Activated CD4-positive, alpha-beta T cell treated with anti-CD3 and anti-CD28 coated beads, Interleukin-2, amount 10 ng/mL, durations not matched to agents 7 days and 5 days (primary cell): ENCODE measurements at regions not wholly inside any gene's neighbourhood (a gene's known extent, or its start where the extent isn't known, plus 50 kb on each side); places are given as distances from the start of the nearest gene placed in this dataset.

Experiments used
- CTCF ChIA-PET: fragments of 350-600 bp; sonication (Branson Sonifier 250); formaldehyde crosslinking; loops from one replicate; lab custom pipeline; 2021; ENCODE audit warnings: antibody characterized with exemption; lab: Charles Lee
- POLR2A ChIA-PET: fragments of 350-600 bp; sonication (Branson Sonifier 250); formaldehyde crosslinking; loops from one replicate; lab custom pipeline; 2021; ENCODE audit warnings: antibody characterized with exemption; lab: Charles Lee
- DNase-seq: peaks from one replicate; pipeline ENCODE4 v3.0.0-alpha.2; 2020
- H3K27ac Mint-ChIP-seq: one replicate; pipeline ENCODE4 v1.8.0; 2021; ENCODE audit warnings: mild to moderate bottlenecking, moderate library complexity, mixed read lengths
- H3K27me3 Mint-ChIP-seq: one replicate; pipeline ENCODE4 v1.8.0; 2021; ENCODE audit warnings: mixed read lengths
- H3K36me3 Mint-ChIP-seq: one replicate; pipeline ENCODE4 v1.8.0; 2021; ENCODE audit warnings: low read depth, mixed read lengths
- H3K4me1 Mint-ChIP-seq: one replicate; pipeline ENCODE4 v1.8.0; 2021; ENCODE audit warnings: mixed read lengths
- H3K4me3 Mint-ChIP-seq: one replicate; pipeline ENCODE4 v1.8.0; 2021; ENCODE audit warnings: mild to moderate bottlenecking, moderate library complexity, mixed read lengths
- H3K9me3 Mint-ChIP-seq: one replicate; pipeline ENCODE4 v1.8.0; 2021; ENCODE audit warnings: mixed read lengths

DNA sequence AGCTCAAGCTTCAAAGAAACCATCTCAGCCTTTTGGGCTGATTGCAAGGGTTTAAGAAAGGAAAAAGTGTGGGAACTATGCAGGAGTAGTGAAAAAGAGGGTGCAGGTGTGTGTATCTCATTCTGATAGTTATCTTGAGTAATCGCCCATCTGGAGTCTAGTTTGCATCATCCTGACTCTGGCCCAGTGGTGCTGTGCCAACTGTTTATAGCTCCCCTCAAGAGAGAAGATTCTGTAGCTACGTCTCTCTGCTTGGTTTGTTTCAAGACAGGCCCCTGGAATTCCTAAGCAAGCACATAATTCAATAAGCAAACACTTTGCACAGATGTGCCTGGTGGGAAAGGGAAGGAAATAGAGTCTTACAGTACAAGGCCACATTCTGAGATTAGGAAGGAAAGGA lies 144.4 kb downstream of the HAPSTR1 start:
- Mint-ChIP-seq H3K9me3 (peaks cover 3% of the 10 kb centered on the region), H3K4me3 (no peak overlapping the region), H3K4me1 (no peaks in the 10 kb centered on the region), H3K36me3 (no peaks in the 10 kb centered on the region), H3K27me3 (no peaks in the 10 kb centered on the region), H3K27ac (no peak overlapping the region)
- no peak for DNase-seq
- ChIA-PET POLR2A (no interaction called here), CTCF (no interaction called here)

DNA sequence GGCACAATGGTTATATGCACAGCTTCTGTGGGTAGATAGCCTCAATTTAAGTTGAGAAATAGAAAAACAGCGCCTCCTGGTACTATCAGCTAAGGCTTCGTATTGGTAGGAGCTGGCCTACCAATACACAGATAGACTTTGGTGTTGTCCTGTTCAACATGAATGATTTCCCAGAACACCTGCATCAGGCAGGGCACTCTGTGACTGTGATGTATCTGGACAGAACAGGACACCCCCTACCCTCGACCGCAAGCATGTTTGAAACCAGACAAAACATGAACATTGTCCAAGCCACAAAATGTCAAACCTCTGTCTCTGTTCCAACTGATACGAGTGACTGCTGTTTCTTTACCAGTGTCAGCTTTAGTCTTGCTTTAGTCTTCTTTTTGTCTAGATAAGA lies 144.9 kb downstream of the HAPSTR1 start:
- H3K9me3 Mint-ChIP-seq: peaks cover 3% of the 10 kb centered on the region
- H3K27ac Mint-ChIP-seq: no peak overlapping the region
- no peak overlapping the region for H3K4me3 Mint-ChIP-seq
- ChIA-PET CTCF (no interaction called here), POLR2A (no interaction called here)
- no peaks in the 10 kb centered on the region for H3K27me3 Mint-ChIP-seq
- DNase-seq: no peak
- no peaks in the 10 kb centered on the region for H3K36me3 Mint-ChIP-seq
- no peaks in the 10 kb centered on the region for H3K4me1 Mint-ChIP-seq

DNA sequence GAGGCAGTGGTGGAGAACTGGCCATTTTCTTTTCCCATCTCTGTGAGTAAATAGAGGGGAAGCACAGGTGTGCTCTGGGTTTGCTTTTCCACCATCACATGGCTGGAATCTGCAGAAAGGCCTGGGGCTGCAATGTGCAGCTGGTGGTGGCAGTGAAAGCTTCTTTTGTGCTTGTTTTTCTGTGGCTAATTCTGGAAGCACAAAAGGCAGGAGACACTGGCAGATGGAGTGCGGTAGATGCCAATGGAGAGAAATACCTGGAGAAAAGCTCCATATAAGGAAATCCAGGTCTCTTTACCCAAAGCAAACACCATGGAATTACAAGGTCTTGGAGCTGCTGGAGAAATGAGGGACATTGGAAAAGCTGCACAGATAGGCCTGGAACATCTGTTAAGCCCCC lies 146.9 kb downstream of the HAPSTR1 start:
- POLR2A ChIA-PET: interaction anchor here (0.6 kb wide), 1 partner anchor 1009 kb away, joined by 4 read pairs; no protein-coding TSS in a partner anchor

DNA sequence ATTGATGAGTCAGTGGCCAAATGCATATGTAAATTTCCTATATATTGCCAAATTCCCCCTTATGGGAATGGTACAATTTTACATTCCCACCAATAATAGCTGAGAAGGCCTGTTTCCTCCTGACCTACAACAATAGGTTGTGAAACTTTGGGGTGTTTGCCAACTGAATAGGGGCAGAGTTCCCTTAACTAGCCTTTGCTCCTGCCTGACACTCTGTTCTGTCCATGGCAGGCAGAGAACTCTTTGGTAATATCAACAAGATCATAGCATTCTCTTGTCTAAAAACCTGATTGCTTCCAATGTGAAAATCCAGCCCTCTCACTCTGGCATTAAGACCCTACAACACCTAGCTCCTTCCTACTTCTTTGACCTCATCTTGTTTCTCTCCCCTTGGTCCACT lies 149.7 kb downstream of the HAPSTR1 start:
- Mint-ChIP-seq H3K4me1 (no peaks in the 10 kb centered on the region), H3K36me3 (no peaks in the 10 kb centered on the region), H3K9me3 (peaks cover 3% of the 10 kb centered on the region), H3K4me3 (no peak overlapping the region), H3K27me3 (no peaks in the 10 kb centered on the region), H3K27ac (no peak overlapping the region)
- no peak for DNase-seq
- ChIA-PET CTCF (no interaction called here), POLR2A (no interaction called here)

More for the DNA sequence above, 146.9 kb downstream of the HAPSTR1 start:
- H3K4me1 Mint-ChIP-seq: no peaks in the 10 kb centered on the region
- peaks cover 3% of the 10 kb centered on the region for H3K9me3 Mint-ChIP-seq
- no peak for DNase-seq
- no peak overlapping the region for H3K27ac Mint-ChIP-seq
- H3K4me3 Mint-ChIP-seq: no peak overlapping the region
- CTCF ChIA-PET: no interaction called here
- no peaks in the 10 kb centered on the region for H3K27me3 Mint-ChIP-seq
- no peaks in the 10 kb centered on the region for H3K36me3 Mint-ChIP-seq

DNA sequence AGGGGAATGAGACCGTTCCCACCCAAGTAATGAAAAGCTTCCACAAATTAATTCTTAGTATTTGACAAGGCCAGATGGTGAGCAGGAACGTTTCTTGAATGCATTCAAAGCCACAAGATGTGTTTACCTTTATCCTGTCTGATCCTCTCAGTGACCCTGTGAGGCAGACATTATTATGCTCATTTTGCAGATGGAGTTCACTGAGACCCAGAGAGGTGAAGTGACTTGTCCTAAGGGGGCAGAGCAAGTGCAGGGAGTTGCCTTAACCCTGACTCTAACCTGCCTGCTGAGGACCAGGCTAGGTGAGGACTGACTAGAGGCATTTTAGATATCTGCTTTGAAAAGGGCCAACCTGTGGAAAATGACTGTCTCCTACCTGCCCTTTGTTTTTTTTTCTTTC lies 156.7 kb downstream of the HAPSTR1 start:
- H3K4me3 Mint-ChIP-seq: no peak overlapping the region
- POLR2A ChIA-PET: no interaction called here
- CTCF ChIA-PET: no interaction called here

DNA sequence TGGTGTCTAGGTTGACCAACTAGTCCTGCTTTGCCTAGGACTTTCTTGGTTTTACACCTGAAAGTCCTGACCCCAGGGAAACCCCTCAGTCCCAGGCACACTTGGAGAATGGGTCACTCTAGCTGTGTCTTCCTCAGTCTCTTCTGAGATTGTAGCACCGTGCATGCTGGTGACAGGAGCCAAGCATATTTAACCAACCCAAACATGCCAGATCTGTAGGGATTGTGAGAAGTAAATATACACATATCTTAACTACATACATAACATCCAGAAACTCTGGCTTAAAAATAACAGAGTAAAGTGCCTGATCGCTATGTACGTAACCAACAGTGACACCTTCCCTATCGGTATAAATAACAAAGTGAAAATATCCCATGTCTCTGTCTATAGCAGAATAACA lies 158.1 kb downstream of the HAPSTR1 start:
- CTCF ChIA-PET: no interaction called here

More for the DNA sequence above, 156.7 kb downstream of the HAPSTR1 start:
- Mint-ChIP-seq H3K27me3 (no peaks in the 10 kb centered on the region), H3K36me3 (no peaks in the 10 kb centered on the region), H3K4me1 (no peaks in the 10 kb centered on the region), H3K9me3 (no peaks in the 10 kb centered on the region), H3K27ac (no peak overlapping the region)
- DNase-seq: no peak

DNA sequence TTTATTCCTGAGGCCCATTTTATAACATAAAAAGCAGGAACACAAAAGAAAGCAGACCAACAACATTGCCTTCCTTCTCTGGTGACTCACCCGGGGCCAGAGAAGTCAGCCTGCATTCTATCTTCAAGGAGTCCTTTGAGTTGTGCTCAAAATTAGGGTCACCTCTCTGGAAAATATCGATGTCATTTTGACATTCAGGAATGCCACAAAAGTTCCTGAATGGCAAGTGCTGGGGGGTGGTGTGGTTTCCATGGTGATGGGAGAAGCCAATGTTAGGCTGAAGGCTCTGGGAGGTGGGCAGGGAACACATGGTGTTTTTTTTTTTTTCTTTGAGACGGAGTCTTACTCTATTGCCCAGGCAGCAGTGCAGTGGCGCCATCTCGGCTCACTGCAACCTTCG lies 159.6 kb downstream of the HAPSTR1 start:
- no peaks in the 10 kb centered on the region for H3K36me3 Mint-ChIP-seq
- CTCF ChIA-PET: no interaction called here
- no peaks in the 10 kb centered on the region for H3K4me1 Mint-ChIP-seq
- no peak overlapping the region for H3K4me3 Mint-ChIP-seq
- H3K27me3 Mint-ChIP-seq: no peaks in the 10 kb centered on the region
- no peak for DNase-seq
- POLR2A ChIA-PET: no interaction called here
- no peaks in the 10 kb centered on the region for H3K9me3 Mint-ChIP-seq
- no peak overlapping the region for H3K27ac Mint-ChIP-seq

More for the DNA sequence above, 158.1 kb downstream of the HAPSTR1 start:
- POLR2A ChIA-PET: no interaction called here
- Mint-ChIP-seq H3K27ac (no peak overlapping the region), H3K27me3 (no peaks in the 10 kb centered on the region), H3K36me3 (no peaks in the 10 kb centered on the region), H3K9me3 (no peaks in the 10 kb centered on the region), H3K4me1 (no peaks in the 10 kb centered on the region), H3K4me3 (no peak overlapping the region)
- DNase-seq: no peak

DNA sequence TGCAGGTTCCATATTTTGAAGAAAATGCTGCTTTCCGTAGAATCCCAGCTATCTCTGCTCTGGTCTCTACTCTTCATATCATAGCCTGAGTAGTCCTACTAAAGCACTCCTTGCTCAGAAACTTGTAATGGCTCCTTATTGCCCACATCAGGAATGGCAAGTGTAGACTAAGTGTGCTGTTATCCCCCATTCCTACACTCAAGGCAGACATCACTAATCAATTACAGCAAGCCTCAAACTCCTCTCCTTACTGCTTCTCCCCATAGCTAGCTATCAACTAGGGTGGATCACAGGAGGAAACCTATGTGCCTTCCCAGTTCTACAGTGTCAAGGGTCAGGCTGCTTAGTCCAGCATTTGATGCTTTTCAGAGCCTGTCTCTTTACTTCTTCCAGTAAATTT lies 163.4 kb downstream of the HAPSTR1 start:
- Mint-ChIP-seq H3K27ac (no peak overlapping the region), H3K27me3 (peaks cover 2% of the 10 kb centered on the region), H3K4me3 (no peak overlapping the region), H3K36me3 (no peaks in the 10 kb centered on the region), H3K9me3 (no peaks in the 10 kb centered on the region), H3K4me1 (no peaks in the 10 kb centered on the region)
- POLR2A ChIA-PET: no interaction called here
- no peak for DNase-seq
- CTCF ChIA-PET: no interaction called here

DNA sequence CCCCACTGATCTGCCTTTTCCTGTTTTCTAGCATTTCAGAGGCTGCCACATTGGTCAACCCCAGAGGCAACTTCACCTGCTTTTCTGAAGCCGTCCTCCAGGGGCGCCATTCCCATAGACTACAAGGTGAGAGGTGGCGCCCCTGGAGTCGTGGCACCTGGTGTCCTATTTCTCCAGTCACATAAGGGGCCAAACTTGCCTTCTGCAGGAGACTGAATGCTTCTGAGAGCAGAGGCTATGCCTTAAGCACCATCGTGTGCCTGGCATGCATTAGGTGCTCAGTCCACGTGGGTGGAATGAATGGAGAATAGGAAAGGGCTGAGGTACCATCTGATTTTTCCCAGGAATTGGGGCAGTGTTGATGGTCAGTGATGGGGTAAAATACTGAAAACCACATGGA lies 164.8 kb downstream of the HAPSTR1 start:
- ChIA-PET POLR2A (no interaction called here), CTCF (no interaction called here)
- no peak overlapping the region for H3K27ac Mint-ChIP-seq
- H3K4me1 Mint-ChIP-seq: no peaks in the 10 kb centered on the region
- DNase-seq: peak; percentile 46
- no peaks in the 10 kb centered on the region for H3K9me3 Mint-ChIP-seq
- H3K4me3 Mint-ChIP-seq: no peak overlapping the region
- H3K27me3 Mint-ChIP-seq: peaks cover 2% of the 10 kb centered on the region
- no peaks in the 10 kb centered on the region for H3K36me3 Mint-ChIP-seq

DNA sequence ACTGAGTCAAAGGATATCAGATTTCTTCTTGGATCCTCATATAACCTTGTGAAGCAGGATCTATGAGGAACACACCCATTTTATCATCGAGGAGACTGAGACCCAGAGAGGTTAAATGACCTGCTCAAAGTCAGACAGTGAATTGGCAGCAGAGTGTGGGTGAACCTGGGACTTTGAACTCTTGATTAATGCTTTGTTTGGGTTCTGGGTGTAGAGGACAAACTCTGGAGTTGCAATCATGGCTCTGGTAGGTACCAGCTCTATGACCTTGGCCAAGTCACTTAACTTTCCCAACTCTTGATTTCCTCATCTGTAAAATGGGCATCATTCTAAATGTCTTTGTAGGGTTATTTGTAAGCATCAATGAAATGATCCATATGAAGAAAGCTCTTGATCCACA lies 166.4 kb downstream of the HAPSTR1 start:
- Mint-ChIP-seq H3K27me3 (peaks cover 2% of the 10 kb centered on the region), H3K36me3 (no peaks in the 10 kb centered on the region), H3K9me3 (no peaks in the 10 kb centered on the region), H3K4me1 (no peaks in the 10 kb centered on the region), H3K27ac (no peak overlapping the region), H3K4me3 (no peak overlapping the region)
- ChIA-PET POLR2A (no interaction called here), CTCF (interaction anchor here (1.9 kb wide), 1 partner anchor 10 kb away, joined by 6 read pairs; no protein-coding TSS in a partner anchor)
- no peak for DNase-seq

DNA sequence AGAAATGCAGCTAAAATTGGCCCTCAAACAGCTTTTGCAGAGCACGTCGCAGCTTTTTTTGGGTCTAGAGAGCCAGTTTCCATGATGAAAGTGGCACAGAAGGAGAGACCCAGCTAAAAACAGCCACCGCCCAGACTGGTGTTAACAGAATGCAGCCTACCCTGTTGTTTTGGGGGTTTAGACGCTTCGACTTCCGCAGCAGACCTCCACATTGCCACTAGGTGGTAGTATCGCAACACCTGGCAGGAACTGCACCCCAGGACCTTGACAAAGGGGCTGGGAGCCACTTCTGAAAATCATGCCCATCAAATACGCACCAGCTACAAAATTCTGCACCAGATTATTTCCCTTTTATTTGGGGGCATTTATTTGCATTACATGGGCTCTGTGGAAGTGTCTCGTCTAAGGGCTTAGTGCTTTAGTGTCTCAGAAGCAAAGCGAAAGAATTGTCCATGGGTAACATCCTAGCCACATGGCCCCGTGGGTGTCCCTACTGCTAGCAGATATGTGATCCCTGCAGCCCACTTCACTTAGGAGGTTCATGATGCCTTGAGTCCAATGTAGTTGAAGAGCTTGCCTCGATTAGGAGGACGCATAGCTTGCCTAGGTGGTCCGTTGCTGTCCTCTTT lies 167.1 kb downstream of the HAPSTR1 start:
- Mint-ChIP-seq H3K4me3 (no peak overlapping the region), H3K27ac (no peak overlapping the region), H3K4me1 (no peaks in the 10 kb centered on the region), H3K9me3 (no peaks in the 10 kb centered on the region), H3K27me3 (peaks cover 2% of the 10 kb centered on the region), H3K36me3 (no peaks in the 10 kb centered on the region)
- DNase-seq: peak; percentile 44
- POLR2A ChIA-PET: no interaction called here
- CTCF ChIA-PET: interaction anchor here (1.9 kb wide), 1 partner anchor 9 kb away, joined by 6 read pairs; no protein-coding TSS in a partner anchor

DNA sequence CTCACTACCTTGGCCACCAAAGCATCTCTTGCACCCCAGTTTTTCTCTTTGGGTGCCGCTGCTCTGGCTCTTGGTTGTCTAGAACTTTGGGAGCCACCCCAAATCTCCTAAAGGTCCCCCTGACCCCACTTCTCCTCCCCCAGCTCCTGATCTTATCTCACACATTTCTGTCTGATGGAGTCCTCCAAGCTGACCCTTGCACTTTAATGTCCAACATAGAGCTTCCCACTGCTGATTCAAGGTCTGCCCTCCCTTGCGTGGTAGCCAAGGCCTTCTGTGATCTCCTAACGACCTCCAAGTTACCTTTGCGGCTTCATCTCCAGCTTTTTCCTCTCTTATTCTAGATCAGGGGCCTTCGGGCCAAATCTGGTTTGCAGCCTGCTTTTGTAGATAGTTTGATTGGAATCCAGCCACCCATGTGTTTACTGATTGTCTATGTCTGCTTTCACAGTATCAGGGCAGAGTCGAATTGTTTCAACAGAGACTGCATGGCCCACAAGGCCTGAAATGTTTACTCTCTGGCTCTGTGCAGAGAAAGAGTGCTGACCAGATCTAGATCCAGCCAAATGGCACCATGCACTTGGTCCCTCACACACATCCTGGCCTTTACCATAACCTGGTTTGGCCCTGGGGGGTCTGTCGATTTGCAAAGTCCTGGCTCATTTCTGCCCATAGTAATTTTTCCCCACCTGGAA lies 168.6 kb downstream of the HAPSTR1 start:
- no peaks in the 10 kb centered on the region for H3K36me3 Mint-ChIP-seq
- H3K4me1 Mint-ChIP-seq: no peaks in the 10 kb centered on the region
- DNase-seq: no peak
- POLR2A ChIA-PET: no interaction called here
- H3K4me3 Mint-ChIP-seq: no peak overlapping the region
- H3K27me3 Mint-ChIP-seq: peaks cover 8% of the 10 kb centered on the region
- H3K9me3 Mint-ChIP-seq: no peaks in the 10 kb centered on the region
- no peak overlapping the region for H3K27ac Mint-ChIP-seq
- CTCF ChIA-PET: no interaction called here

DNA sequence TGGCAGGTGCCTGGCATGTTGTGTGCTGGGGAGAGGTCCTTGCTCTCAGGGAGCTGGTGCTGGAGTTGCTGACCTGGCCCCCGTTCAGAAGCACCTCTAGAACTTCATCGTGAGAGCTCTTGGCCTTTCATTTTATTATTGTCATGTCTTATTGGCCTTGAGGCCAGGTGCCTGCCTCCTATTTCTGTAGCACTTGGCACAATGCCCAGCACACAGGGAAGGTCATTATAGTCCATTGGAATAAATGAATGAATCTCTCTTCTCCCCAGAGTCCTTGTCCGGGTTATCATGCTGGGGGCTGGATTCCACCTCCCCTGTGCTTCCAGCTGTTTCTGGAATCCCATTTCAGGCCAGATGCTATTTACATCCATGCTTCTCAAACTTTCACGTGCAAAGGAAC lies 169.2 kb downstream of the HAPSTR1 start:
- Mint-ChIP-seq H3K9me3 (no peaks in the 10 kb centered on the region), H3K27me3 (peaks cover 8% of the 10 kb centered on the region), H3K27ac (no peak overlapping the region), H3K36me3 (no peaks in the 10 kb centered on the region), H3K4me3 (no peak overlapping the region), H3K4me1 (no peaks in the 10 kb centered on the region)
- POLR2A ChIA-PET: no interaction called here
- no peak for DNase-seq
- CTCF ChIA-PET: no interaction called here
